DOHH2 (cell line): ENCODE measurements at regions not wholly inside any gene's neighbourhood (a gene's known extent, or its start where the extent isn't known, plus 50 kb on each side); places are given as distances from the start of the nearest gene placed in this dataset.

ENCODE experiments used
- H3F3A ChIP-seq: fragments of 200-600 bp; sonication (generic), shearing (Covaris generic); 2 replicates; pipeline ENCODE4 v1.6.0; 2016; ENCODE audit warnings: antibody characterized with exemption, mild to moderate bottlenecking; ENCODE audit not compliant: control insufficient read depth, insufficient read depth
- H3K27ac ChIP-seq: fragments of 200-600 bp; sonication (generic); 2 replicates; pipeline ENCODE4 v1.5.1; 2014; ENCODE audit warnings: low read depth, mild to moderate bottlenecking, low read length, moderate library complexity
- H3K27me3 ChIP-seq: fragments of 200-600 bp; sonication (generic); 2 replicates; pipeline ENCODE4 v1.6.1; 2014; ENCODE audit warnings: mild to moderate bottlenecking, low read length, mixed read lengths; ENCODE audit not compliant: control insufficient read depth
- H3K36me3 ChIP-seq: fragments of 200-600 bp; sonication (generic); 2 replicates; pipeline ENCODE4 v1.6.1; 2014; ENCODE audit warnings: mild to moderate bottlenecking, low read length, moderate library complexity, mixed read lengths; ENCODE audit not compliant: control insufficient read depth
- H3K4me1 ChIP-seq: fragments of 200-600 bp; sonication (generic); 2 replicates; pipeline ENCODE4 v1.6.1; 2014; ENCODE audit warnings: mild to moderate bottlenecking, low read length, mixed read lengths; ENCODE audit not compliant: control insufficient read depth
- H3K4me2 ChIP-seq: fragments of 200-600 bp; sonication (generic); 2 replicates; pipeline ENCODE4 v1.6.0; 2014; ENCODE audit warnings: mild to moderate bottlenecking, low read length, moderate library complexity
- H3K4me3 ChIP-seq: fragments of 200-600 bp; sonication (generic); 2 replicates; pipeline ENCODE4 v1.5.1; 2014; ENCODE audit warnings: mild to moderate bottlenecking, low read length, mixed read lengths
- H3K79me2 ChIP-seq: fragments of 200-600 bp; sonication (generic); 2 replicates; pipeline ENCODE4 v1.6.1; 2014; ENCODE audit warnings: mild to moderate bottlenecking, low read length, mixed read lengths; ENCODE audit not compliant: control insufficient read depth
- H3K9me2 ChIP-seq: fragments of 200-600 bp; sonication (generic); replicated peaks from 2 replicates; pipeline ENCODE4 v1.6.1; 2014; ENCODE audit warnings: mild to moderate bottlenecking, low read length, mixed read lengths; ENCODE audit not compliant: control insufficient read depth
- H3K9me3 ChIP-seq: fragments of 200-600 bp; sonication (generic); 2 replicates; pipeline ENCODE4 v1.6.1; 2014; ENCODE audit warnings: antibody characterized with exemption, low read length, mixed read lengths; ENCODE audit not compliant: control insufficient read depth, insufficient read depth
- H4K20me1 ChIP-seq: fragments of 200-600 bp; sonication (generic); 2 replicates; pipeline ENCODE4 v1.6.0; 2014; ENCODE audit warnings: low read depth, mild to moderate bottlenecking, antibody characterized with exemption, low read length, moderate library complexity; ENCODE audit not compliant: control insufficient read depth, insufficient read depth
- EZH2phosphoT487 ChIP-seq: fragments of 200-600 bp; sonication (generic); IDR thresholded peaks from 2 replicates; pipeline ENCODE4 v1.6.1; 2017; ENCODE audit warnings: borderline replicate concordance, mild to moderate bottlenecking, antibody characterized with exemption, low read length, moderate library complexity, mixed read lengths
- TF ChIP-seq, protein P1 (sequence below): fragments of 200-600 bp; sonication (generic); IDR thresholded peaks from one replicate; pipeline ENCODE4 v1.5.1; 2014; ENCODE audit warnings: antibody characterized with exemption, mild to moderate bottlenecking, low read depth, low read length; ENCODE audit not compliant: poor library complexity, severe bottlenecking

DNA sequence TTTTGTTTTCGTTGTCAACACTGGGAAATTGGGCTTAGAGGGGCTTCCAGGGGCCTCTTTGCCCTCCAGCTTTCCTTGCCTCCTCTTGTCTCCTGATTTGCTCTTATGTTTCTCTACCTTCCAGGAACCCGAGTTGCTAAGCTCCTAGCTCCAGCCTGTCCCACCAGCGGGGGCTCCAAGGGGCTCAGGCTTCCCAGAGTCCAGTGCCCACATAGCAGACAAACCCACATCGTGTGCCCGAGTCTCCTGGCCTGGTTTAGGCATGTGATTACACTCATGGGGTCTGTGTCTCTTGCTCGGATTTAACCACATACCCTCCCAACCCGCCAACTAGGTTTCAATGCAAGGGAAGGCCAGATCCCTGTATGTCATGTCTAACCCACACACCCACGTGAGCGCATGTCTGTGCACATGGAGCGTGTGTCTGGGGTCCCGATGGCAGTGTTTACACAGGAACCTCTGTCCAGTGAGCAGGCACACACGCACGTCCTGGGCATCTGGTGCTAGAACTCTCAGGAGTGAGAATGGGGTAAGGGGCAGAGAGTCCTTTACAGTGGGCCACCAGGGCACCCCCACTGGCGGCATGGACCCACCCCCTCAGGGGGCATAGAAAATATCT is 76.1 kb upstream of the MED9 start:
- H3K79me2 ChIP-seq = no peaks in the 10 kb centered on the region
- no peaks in the 10 kb centered on the region for H3K36me3 ChIP-seq
- no peaks in the 10 kb centered on the region for H3K9me3 ChIP-seq
- H3F3A ChIP-seq = peaks cover 5% of the 10 kb centered on the region; the same call in 1 of the 2 replicates
- no peaks in the 10 kb centered on the region for H3K9me2 ChIP-seq
- TF ChIP-seq, protein P1, sequence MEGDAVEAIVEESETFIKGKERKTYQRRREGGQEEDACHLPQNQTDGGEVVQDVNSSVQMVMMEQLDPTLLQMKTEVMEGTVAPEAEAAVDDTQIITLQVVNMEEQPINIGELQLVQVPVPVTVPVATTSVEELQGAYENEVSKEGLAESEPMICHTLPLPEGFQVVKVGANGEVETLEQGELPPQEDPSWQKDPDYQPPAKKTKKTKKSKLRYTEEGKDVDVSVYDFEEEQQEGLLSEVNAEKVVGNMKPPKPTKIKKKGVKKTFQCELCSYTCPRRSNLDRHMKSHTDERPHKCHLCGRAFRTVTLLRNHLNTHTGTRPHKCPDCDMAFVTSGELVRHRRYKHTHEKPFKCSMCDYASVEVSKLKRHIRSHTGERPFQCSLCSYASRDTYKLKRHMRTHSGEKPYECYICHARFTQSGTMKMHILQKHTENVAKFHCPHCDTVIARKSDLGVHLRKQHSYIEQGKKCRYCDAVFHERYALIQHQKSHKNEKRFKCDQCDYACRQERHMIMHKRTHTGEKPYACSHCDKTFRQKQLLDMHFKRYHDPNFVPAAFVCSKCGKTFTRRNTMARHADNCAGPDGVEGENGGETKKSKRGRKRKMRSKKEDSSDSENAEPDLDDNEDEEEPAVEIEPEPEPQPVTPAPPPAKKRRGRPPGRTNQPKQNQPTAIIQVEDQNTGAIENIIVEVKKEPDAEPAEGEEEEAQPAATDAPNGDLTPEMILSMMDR = no peak
- TF ChIP-seq EZH2phosphoT487 = no peak
- H3K4me3 ChIP-seq = no peak overlapping the region
- peaks cover 34% of the 10 kb centered on the region for H3K4me1 ChIP-seq
- H3K4me2 ChIP-seq = no peak overlapping the region
- H4K20me1 ChIP-seq = no peaks in the 10 kb centered on the region
- no peak overlapping the region for H3K27ac ChIP-seq
- H3K27me3 ChIP-seq = no peaks in the 10 kb centered on the region

DNA sequence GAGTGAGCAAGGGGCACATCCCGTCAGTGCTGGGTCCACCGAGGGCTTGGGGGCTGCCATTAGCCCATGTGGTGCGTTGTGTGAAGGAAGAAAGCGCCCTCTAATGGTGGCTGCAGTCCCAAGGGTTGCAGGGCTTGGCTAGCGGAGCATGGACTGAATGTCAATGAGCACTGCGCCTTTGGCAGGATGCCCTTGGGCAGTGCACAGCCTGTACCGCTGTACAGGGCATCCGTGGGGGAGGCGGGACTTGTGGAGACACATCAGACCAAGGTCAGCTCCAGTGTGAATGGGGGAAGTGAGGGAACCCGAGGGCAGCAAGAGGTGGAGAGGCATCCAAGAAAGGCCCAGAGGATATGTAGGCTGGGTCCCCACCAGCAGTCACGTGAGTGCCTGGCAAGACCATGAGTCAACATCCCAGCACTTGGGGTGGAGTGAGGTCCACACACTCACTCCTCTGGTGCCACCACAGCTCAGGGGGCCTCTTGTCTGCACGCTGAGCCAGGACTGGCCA is 75.5 kb upstream of the MED9 start:
- no peaks in the 10 kb centered on the region for H3K79me2 ChIP-seq
- H3K4me3 ChIP-seq = no peak overlapping the region
- H3K9me3 ChIP-seq = no peaks in the 10 kb centered on the region
- H4K20me1 ChIP-seq = no peaks in the 10 kb centered on the region
- peaks cover 5% of the 10 kb centered on the region; the same call in 1 of the 2 replicates for H3F3A ChIP-seq
- H3K27me3 ChIP-seq = no peaks in the 10 kb centered on the region
- H3K9me2 ChIP-seq = no peaks in the 10 kb centered on the region
- H3K4me2 ChIP-seq = no peak overlapping the region
- no peak overlapping the region for H3K27ac ChIP-seq
- peaks cover 34% of the 10 kb centered on the region for H3K4me1 ChIP-seq
- TF ChIP-seq, protein P1 = peak; percentile 68
- no peak for TF ChIP-seq EZH2phosphoT487
- no peaks in the 10 kb centered on the region for H3K36me3 ChIP-seq

DNA sequence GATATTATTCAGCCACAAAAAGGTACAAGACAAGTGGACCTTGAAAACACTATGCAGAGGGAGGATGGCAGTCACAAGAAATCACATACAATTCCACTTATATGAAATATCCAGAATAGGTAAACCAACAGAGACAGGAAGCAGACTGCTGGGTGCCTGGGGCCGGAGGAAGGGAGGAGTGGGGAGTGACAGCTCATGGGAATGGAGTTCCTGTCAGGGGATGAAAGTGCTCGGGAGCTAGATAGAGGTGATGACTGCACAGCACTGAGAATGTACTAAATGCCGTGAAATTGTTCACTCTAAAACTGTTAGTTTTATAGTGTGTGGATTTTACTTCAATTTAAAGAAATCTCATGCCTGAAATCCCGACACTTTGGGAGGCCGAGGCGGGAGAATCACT is 74.2 kb upstream of the MED9 start:
- Histone ChIP-seq H4K20me1 (no peaks in the 10 kb centered on the region), H3K9me3 (no peaks in the 10 kb centered on the region), H3K4me2 (no peak overlapping the region), H3K9me2 (no peaks in the 10 kb centered on the region), H3K79me2 (no peaks in the 10 kb centered on the region), H3K36me3 (no peaks in the 10 kb centered on the region), H3K4me1 (peaks cover 34% of the 10 kb centered on the region), H3F3A (peaks cover 5% of the 10 kb centered on the region; the same call in 1 of the 2 replicates), H3K4me3 (no peak overlapping the region), H3K27ac (no peak overlapping the region), H3K27me3 (no peaks in the 10 kb centered on the region)
- TF ChIP-seq, protein P1 = no peak
- TF ChIP-seq EZH2phosphoT487 = no peak
